GM04503 (cell line): ENCODE measurements at regions not wholly inside any gene's neighbourhood (a gene's known extent, or its start where the extent isn't known, plus 50 kb on each side); places are given as distances from the start of the nearest gene placed in this dataset.
"Not testable (repeated sequence)": the region's sequence is repeated elsewhere in the genome, so short reads cannot be mapped to it uniquely, and the experiment has no call there.

Experiments
- DNase-seq: peaks from one replicate; pipeline ENCODE4 v3.0.0-alpha.2; 2012; ENCODE audit warnings: low read depth

DNA sequence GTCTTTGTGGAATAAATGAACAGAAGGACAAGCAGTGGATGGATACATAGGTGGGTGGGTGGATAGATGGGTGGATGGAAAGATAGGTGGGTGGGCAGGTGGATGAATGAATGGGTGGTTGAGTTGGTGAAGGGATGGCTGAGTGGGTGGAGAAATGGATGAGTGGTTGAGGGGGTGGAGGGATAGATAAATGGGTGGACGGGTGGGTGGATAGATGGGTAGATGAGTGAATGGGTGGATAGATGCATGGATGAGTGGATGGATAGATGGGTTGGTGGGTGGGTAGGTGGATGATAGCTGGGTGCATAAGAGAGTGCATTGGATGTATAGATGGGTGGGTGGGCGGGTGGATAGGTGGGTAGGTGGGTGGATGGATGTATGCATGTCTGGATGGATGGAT is 63.5 kb downstream of the UNC93B1 start:
- DNase-seq = not testable (repeated sequence)

DNA sequence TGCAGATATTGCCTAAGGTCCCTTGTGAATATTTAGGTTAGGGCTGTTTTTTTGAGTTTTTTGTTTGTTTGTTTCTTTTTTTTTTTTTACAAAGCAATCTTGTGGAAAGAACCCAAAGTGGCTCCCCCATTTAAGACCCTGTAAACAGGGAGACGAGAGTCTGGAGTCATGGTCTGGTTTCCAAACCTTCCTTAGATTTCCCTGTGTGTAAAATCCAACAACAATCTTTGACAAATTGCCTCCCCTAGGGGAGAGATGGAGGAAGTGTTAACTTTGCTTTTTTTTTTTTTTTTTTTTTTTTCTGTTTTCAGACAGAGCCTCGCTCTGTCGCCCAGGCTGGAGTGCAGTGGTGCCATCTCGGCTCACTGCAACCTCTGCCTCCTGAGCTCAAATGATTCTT is 64.9 kb downstream of the UNC93B1 start:
- DNase-seq = not testable (repeated sequence)

DNA sequence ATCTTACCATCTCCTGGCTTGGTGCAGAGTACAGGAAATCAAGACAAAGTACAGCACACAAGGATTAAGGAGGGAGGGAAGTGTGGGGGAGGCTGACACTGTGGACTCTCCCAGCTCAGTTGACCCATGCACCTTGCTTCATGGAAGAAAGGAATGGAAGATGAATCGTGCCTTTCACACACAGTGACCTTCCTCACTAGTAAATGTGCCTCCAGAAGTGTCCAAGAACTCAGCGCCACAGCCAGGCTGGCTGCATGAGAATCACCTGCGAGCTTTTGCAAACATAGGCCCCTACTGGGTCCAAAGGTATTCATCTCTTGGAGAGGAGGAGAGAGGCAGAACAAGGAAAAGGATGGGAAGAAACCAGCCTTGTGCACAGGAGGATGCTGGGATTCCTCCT is 65.5 kb downstream of the UNC93B1 start:
- DNase-seq = not testable (repeated sequence)

DNA sequence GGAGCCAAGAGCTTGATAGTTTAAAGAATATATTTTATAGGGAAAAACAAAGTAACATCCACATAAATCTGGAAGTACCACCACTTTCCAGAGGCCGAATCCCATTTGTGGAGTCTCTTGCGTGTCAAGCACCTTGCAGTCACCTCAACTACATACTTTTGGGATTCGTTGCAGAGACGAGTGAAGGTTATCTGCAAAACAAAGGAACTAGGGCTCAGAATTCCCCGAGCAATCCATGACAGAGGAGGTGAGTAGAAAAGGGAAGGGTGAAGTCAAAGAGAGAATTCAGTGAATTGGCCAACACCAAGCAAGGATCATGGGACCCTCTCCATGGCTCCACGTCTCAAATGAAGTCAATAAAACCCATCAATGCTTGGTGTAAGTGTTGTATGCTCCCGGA is 80.3 kb downstream of the UNC93B1 start:
- not testable (repeated sequence) for DNase-seq

DNA sequence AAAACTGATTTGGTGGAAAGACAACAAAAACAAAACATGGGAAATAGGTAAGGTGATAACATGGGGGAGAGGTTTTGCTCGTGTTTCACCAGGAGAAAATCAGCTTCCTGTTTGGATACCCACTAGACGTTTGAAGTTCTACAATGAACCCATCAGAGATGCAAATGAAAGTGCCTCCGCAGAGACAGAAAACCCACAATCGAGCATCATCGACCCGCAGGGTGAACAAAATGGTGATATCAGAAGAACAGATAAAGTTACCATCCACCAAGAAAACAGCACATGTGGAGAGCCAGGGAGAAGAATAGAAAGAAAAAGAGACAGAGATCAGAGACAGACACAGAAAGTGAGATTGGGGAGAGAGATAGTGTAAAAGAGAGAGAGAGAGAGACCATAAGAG is 83.4 kb downstream of the UNC93B1 start:
- DNase-seq = not testable (repeated sequence)

DNA sequence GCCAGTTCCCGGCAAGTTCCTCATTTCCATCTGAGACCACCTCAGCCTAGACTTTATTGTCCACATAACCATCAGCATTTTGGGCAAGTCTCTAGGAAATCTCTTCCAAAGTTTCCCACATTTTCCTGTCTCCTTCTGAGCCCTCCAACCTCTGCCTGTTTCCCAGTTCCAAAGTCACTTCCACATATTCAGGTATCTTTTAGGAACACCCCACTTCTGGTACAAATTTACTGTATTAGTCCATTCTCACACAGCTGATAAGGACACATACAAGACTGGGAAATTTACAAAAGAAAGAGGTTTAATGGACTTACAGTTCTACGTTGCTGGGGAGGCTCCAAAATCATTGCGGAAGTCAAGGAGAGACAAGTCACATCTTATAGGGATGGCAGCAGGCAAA is 91.7 kb downstream of the UNC93B1 start:
- not testable (repeated sequence) for DNase-seq

DNA sequence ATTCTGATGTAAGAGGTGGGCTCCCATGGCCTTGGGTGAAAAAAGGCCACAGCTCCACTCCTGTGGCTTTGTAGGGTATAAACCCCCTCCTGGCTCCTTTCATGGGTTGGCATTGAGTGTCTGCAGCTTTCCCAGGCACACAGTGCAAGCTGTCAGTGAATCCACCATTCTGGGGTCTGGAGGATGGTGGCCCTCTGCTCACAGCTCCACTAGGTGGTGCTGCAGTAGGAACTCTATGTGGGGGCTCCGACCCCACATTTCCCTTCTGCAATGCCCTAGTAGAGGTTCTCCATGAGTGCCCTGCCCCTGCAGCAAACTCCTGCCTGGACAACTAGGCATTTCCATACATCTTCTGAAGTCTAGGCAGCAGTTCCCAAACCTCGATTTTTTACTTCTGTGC is 92.7 kb downstream of the UNC93B1 start:
- DNase-seq = not testable (repeated sequence)

DNA sequence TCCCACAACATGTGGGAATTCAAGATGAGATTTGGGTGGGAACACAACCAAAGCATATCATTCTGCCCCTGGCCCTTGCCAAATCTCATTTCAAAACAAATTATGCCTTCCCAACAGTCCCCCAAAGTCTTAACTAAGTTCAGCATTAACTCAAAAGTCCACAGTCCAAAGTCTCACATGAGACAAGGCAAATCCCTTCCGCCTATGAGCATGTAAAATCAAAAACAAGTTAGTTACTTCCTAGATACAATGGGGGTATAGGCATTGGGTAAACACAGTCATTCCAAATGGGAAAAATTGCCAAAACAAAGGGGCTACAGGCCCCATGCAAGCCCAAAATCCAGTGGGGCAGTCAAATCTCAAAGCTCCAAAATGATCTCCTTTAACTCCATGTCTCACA is 93.1 kb downstream of the UNC93B1 start:
- not testable (repeated sequence) for DNase-seq

DNA sequence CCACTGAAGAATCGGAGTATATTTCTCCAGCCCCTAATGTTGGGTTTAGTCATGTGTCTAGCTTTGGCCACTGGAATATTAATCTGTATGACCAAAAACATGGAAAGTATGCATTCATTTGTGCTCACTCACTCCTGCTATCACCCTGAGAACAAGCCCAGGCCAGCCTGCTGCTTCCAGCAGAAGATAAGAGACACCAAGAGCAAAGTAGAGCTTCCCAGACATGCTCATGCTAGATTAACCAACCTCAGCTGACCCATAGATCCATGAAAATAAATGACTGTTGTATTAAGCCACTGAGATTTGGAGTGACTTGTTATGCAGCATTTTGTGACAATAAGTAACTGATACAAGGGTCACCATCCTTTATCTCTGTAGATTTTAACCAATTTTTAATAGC is 96.9 kb downstream of the UNC93B1 start:
- not testable (repeated sequence) for DNase-seq

DNA sequence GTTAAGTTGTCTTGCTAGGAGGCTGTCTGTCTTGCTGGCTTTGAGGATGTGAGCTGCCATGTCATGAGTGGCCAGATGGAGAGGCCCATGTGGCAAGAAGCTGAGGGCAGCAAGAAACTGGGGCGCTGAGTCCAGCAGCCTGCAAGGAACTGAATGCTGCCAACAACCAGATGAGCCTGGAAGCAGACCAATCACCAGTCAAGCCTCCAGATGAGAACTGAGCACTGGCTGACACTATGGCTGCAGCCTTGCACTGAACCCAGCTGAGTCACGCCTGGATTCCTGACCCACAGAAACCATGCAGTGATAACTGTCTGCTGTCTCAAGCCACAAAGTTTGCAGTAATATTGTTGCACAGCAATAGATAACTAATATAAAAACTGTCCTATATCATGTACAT is 104.4 kb downstream of the UNC93B1 start:
- DNase-seq = peak; percentile 34

DNA sequence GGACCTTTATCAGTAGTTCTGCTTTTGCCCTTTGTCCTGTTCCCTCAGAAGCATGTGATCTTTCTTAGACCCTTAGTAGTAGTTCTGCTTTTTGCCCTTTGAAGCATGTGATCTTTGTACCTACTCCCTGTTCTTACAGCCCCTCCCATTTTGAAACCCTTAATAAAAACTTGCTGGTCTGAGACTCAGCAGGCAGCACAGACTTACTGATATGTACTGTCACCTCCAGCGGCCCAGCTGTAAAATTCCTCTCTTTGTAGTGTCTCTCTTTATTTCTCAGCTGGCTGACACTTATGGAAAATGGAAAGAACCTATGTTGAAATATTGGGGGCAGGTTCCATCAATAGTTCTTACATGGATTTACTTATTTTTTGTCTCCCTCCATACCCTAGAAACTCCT is 110.4 kb downstream of the UNC93B1 start:
- DNase-seq = not testable (repeated sequence)

DNA sequence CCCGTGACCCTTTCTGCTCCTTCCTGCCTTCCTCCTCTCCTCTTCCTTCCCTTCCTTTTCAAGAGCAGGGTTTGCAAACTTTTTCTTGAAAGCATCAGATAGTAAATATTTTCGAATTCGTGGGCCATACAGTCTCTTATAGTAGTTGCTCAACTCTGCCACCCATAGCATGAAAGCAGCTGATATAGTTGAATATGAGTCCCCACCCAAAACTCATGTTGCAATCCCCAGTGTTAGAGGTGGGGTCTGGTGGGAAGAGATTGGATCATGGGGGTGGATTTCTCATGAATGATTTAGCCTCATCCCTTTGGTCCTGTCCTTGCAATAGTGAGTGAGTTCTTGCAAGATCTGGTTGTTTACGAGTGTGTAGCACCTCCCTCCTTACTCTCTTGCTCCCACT is 114.3 kb downstream of the UNC93B1 start:
- DNase-seq = not testable (repeated sequence)

DNA sequence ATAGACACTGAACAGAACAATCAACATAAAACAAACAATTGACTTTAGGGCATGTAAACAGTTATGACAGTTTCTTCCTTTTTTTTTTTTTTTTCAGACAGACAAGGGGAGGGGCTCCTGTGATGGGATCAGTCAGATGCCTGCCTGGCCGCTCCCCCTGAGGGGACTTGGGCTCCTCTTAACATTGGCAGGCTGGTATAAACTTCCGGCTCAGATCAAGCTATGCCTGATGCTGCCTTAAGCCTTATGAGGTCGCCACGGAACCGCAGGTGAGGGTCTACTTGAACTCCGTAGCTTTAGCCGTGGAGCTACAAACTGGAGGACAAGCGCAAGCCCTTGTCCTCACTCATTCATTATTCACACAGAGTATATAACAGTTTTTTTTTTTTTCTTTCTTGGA is 115.8 kb downstream of the UNC93B1 start:
- not testable (repeated sequence) for DNase-seq

DNA sequence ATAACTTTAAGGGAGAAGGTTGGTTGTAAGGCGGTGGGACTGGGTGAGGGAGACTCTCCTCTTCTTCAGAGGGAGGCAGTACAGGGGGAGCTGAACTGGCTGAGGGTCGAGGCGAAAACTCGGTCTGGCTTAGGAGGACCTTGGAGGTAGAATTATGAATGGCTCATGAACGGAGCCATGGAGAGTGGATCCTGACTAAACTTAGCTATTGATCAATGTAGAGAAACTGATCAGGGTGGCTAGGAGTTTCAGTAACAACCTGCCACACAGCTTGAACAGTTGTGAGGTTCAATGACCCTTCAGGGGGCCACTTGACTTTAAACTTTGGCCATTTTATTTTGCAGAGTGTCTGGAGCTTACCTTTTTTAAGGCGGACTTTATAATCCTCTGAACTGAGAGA is 117.2 kb downstream of the UNC93B1 start:
- not testable (repeated sequence) for DNase-seq

DNA sequence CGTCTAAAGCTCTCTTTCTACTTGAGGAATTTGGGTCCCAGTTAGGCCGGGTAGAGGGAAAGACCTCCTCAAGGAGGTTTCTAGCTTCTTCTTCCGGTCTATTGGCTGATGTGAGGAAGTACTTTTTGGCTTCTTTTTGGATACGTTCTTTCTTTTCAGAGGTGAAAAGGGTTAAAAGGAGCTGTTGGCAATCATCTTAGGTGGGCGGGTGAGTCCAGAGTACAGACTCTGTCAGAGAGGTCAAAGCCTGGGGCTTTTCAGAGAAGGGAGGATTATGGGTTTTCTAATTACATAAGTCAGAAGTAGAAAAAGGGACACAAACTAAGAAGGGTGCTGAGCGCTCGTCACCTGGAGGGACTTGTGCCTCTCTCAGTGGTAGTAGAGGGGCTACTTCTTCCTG is 117.7 kb downstream of the UNC93B1 start:
- DNase-seq = not testable (repeated sequence)

DNA sequence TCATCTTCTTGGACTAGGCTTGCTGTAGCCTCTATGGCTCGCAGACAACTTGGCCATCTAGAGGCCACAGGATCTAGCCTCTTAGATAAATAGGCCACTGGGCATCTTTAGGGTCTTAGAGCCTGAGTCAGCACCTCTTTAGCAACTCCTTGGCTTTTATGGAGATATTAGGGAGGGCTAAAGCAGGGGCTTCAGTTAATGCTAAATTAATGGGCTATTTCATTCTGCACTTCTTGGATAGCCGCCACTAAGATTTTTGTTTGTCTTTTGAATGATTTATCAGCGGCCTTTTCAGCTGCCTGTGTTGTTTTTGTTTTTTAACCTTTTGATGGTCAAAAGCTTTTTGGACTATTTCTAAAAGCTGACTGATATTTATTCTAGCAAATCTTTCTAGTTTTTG is 118.3 kb downstream of the UNC93B1 start:
- not testable (repeated sequence) for DNase-seq

DNA sequence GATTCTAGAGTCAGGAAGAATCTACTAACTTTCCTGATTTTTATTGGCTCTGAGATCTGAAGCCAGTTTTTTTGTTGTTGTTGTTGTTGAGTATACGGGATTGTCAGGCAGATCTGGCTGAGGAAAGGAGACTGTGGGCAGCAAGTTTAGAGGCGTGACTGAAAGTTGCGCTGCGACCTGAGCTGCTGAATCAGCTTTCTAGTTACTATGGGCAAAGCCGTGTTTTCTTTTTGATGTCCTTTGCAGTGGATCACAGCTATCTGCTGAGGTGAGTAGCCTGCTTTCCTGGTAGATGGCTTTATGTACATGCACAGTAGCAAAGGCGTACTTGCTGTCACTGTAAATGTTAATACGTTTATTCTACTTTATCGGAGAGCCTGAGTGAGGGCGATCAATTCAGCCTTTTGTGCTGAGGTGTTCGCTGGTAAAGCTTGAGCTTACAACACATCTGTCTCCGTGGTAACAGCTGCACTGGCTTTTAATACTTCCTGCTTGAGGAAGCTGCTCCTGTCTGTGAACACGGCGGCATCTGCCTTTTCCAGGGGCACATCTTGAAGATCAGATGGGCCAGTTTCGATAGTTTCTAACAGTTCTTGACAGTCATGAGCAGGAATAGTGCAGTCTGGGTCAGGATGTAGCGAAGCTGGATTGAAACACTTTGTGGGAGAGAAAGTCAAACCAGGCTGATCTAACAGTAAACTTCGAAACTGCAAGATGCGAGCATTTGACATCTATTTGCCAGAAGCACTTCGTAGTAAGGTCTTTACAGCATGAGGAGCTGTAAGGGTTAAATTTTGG is 118.9 kb downstream of the UNC93B1 start:
- DNase-seq = not testable (repeated sequence)

DNA sequence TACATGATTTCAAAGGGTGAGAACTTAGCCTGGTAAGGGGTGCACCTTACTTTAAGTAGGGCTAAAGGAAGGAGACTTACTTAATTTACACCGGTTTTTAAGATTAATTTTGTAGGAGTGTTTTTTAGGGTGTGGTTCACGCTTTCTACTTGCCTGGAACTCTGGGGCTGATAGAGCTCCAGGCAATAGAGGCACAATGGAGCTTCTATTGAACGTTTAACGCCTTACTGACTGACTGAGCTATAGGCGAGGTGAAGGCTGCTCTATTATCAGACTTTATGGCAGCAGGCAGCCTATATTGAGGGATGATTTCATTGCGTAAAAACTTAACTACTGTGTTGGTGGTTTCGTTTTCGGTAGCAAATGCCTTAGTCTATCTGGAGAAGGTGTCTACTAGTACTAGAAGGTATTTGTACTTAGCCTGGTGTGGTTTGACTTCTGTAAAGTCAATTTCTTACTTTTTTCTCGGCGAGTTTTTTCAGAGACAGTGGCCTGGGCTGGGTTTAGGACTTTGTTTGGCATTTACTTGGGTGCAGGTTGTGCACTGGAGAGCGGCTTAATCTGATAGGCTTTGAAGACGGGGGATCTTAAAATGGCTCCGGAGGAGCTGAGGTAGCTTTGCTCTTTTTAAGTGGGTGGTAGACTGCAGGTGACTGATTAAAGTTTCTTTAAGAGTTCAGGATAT is 119.7 kb downstream of the UNC93B1 start:
- DNase-seq = not testable (repeated sequence)

DNA sequence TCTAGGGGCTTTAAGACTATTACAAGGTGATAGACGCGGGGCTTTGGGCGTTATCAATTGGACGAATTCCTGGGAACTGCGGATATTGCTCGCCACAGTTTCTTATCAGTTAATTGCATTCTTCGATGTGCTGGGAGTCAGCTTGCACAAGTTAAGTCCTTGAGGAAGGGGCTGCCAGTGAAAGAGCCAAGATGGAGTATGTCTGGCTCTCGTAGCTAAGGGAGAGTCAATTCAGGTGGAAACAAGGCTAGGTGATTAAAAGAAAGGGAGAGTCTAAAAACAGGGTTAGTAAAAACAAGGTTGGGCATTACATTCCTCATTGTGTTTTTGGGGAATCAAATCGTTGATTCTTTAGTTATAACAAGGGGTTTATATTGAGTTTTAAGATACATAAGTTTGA is 121.6 kb downstream of the UNC93B1 start:
- DNase-seq = not testable (repeated sequence)

DNA sequence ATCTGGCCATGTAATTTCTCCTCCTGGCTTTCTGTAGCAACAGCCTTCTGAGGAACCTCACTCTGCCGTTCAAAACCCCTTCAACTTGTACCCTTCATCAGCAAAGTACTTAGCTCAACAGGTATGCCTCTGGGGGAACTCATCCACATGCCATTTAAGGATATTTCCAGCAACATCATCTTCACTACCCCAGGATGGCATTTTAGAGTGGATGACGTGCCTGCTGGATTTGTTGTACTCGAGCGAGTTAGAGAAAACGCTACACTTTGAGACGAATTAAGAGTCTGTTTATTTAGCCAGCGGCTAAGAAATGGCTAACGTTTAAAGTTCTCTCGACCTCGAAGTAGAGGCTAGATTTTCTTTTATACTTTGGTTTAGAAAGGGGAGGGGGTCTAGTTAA is 122.1 kb downstream of the UNC93B1 start:
- DNase-seq = not testable (repeated sequence)

DNA sequence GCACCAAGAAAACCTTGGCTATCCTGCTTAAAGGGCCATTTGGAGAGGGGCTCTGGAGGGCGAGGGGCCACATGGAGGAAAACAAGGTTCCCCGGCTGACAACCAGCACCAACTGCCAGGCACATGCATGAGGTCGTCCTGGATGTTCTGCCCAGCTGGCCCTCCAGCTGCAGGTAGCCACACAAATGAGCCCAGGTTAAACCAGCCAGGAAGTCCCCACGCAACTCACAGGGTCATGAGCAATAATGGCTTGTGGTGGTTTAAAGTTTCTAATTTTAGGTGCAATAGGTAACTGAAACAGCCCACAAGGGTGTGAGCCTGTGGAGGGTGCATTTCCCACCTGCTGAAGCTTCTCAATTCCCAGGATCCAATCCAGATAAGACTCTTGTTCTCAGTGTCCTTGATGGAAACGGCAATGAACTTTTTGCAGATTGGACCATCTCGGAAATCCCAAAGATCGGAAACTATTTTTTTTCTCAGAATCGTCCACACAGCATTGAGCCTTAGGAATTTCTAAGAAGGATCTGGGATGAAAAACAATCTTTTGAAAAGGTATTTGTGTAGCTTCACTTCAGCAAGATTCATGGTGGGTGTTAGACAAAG is 123.2 kb downstream of the UNC93B1 start:
- not testable (repeated sequence) for DNase-seq

DNA sequence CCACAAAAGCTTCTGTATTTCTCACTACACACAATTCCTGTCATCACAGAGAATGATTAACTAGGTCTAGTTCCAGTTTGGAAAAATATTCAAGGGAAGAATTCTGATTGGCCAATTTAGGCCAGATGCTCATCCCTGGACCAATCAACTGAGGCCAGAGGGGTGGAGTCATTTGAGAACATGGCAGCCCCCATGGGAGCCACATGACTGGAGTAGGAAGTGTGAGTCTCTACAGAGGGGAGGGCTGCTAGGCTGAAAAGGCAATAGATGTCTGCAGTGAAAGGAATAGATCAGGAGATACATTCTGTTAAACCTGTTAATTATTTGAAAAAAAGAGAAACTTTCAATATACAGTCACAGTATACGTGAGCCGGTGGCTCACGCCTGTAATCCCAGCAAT is 125.2 kb downstream of the UNC93B1 start:
- DNase-seq = not testable (repeated sequence)

DNA sequence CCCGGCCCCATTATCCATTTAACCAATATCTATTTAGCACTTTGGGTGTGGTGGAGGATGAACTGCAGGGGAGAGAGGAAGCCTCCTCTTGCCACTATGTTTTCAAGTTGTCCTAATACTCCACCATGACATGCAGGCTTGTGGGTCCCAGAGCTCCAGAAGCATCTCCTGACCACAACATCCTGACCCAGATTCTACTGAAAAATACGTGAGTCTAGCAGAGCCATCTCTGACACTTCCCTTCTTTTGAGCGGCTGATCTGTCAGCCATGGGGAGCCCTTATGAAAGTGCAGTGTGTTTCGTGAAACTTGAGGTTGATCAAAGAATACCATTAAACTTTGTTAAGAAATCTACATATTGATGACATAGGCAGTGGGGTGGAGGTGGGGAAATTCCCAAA is 126.6 kb downstream of the UNC93B1 start:
- DNase-seq = not testable (repeated sequence)
